ENCODE measurements at regions not wholly inside any gene's neighbourhood (a gene's known extent, or its start where the extent isn't known, plus 50 kb on each side); places are given as distances from the start of the nearest gene placed in this dataset.

GRCh38 chr11:92484570-92484969 is 260.0 kb downstream of the FAT3 start:
- Mint-ChIP-seq H3K27ac (no peak overlapping the region), H3K27me3 (no peaks in the 10 kb centered on the region), H3K9me3 (peaks cover 0 to 6% (median 0%) of the 10 kb centered on the region in 9 donors), H3K4me3 (no peak overlapping the region), H3K36me3 (no peaks in the 10 kb centered on the region), H3K4me1 (no peaks in the 10 kb centered on the region)
- ATAC-seq, result no peak
- POLR2A ChIA-PET, result no interaction called here
- DNase-seq, result no peak

- POLR2A ChIA-PET, result no interaction called here
- Mint-ChIP-seq H3K27me3 (no peaks in the 10 kb centered on the region), H3K4me1 (no peaks in the 10 kb centered on the region), H3K36me3 (no peaks in the 10 kb centered on the region), H3K27ac (no peak overlapping the region), H3K9me3 (no peaks in the 10 kb centered on the region), H3K4me3 (no peak overlapping the region)
- ATAC-seq (no peak), DNase-seq (no peak)
Measured at GRCh38 chr11:92489826-92490399, 265.3 kb downstream of the FAT3 start.

DNA sequence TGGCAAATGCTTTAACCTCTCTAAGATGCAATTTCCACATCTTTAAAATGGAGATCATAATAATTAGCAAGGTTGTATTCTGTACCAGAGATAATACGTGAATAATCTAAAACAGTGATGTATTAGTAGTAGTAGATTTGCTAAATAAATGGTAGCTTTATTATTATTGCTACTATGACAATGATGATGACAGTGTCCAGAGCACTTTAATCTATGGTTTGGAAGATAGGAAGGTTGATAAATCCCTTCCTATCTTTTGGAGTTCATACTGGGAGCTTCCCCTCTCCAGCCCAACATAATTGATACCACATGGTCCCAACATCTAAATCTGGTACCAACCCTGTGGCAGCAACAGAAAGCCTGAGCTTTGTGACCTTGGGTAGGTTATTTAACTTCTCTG is 267.8 kb downstream of the FAT3 start:
- no peak for DNase-seq
- Mint-ChIP-seq H3K4me3 (no peak overlapping the region), H3K27me3 (no peaks in the 10 kb centered on the region), H3K27ac (no peak overlapping the region), H3K36me3 (no peaks in the 10 kb centered on the region), H3K4me1 (no peaks in the 10 kb centered on the region), H3K9me3 (no peaks in the 10 kb centered on the region)
- POLR2A ChIA-PET, result no interaction called here
- ATAC-seq, result no peak

- POLR2A ChIA-PET, result no interaction called here
- H3K4me1 Mint-ChIP-seq, result no peaks in the 10 kb centered on the region
Measured at GRCh38 chr11:92495107-92495793, 270.6 kb downstream of the FAT3 start.

GRCh38 chr11:92500453-92500852 is 275.8 kb downstream of the FAT3 start:
- Mint-ChIP-seq H3K27me3 (peaks cover 0 to 5% (median 0%) of the 10 kb centered on the region in 5 donors), H3K36me3 (no peaks in the 10 kb centered on the region), H3K9me3 (peaks cover 0 to 4% (median 0%) of the 10 kb centered on the region in 9 donors), H3K4me1 (no peaks in the 10 kb centered on the region), H3K4me3 (no peak overlapping the region), H3K27ac (no peak overlapping the region)
- POLR2A ChIA-PET, result no interaction called here
- DNase-seq, result no peak
- ATAC-seq, result no peak

More at GRCh38 chr11:92495107-92495793, 270.6 kb downstream of the FAT3 start:
- no peaks in the 10 kb centered on the region for H3K36me3 Mint-ChIP-seq
- no peak for DNase-seq
- ATAC-seq, result no peak
- no peaks in the 10 kb centered on the region for H3K27me3 Mint-ChIP-seq
- H3K27ac Mint-ChIP-seq, result no peak overlapping the region
- H3K4me3 Mint-ChIP-seq, result no peak overlapping the region
- H3K9me3 Mint-ChIP-seq, result no peaks in the 10 kb centered on the region

DNA sequence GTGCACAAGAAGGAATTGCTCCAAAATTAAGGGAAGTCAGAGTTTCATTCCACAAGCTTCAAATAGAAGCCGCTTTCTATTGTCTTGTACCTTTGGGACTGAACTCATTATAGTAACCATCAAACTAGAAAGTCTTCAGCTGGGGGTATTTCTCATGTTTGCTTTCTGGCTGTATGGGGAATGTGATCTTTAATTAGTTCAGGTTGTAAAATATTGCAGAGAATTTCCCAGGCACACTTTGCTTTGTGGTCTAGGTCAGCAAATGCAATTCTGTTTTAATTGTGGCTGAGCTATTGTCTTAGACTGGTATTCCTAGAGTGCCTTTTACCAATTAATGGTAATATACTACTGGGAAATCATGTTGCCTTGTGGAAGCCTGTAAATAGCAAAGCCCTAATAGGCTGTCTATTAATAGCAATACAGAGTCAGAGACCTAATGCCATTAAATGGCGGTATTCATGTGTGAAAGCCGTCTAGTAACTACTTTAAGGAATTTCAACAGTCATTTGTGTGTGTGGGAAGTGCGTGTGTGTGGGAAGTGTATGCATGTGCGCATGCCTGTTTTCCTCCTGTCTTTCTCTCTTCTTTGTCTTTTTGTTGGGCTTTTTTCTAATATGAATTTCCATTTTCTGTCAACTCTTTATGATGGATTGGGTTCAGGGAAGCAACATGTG is 276.6 kb downstream of the FAT3 start:
- ATAC-seq, result no peak

GRCh38 chr11:92504004-92504403 is 279.4 kb downstream of the FAT3 start:
- POLR2A ChIA-PET, result no interaction called here
- DNase-seq, result no peak
- ATAC-seq, result no peak
- Mint-ChIP-seq H3K4me1 (no peaks in the 10 kb centered on the region), H3K36me3 (no peaks in the 10 kb centered on the region), H3K9me3 (peaks cover 0 to 10% (median 0%) of the 10 kb centered on the region in 9 donors), H3K27ac (no peak overlapping the region), H3K4me3 (no peak overlapping the region), H3K27me3 (peaks cover 0 to 8% (median 0%) of the 10 kb centered on the region in 5 donors)

More for the DNA sequence above, 276.6 kb downstream of the FAT3 start:
- no peak overlapping the region for H3K4me3 Mint-ChIP-seq
- no peak for DNase-seq
- POLR2A ChIA-PET, result no interaction called here
- H3K4me1 Mint-ChIP-seq, result no peaks in the 10 kb centered on the region
- peaks cover 0 to 5% (median 0%) of the 10 kb centered on the region in 5 donors for H3K27me3 Mint-ChIP-seq
- H3K36me3 Mint-ChIP-seq, result no peaks in the 10 kb centered on the region
- no peak overlapping the region for H3K27ac Mint-ChIP-seq
- H3K9me3 Mint-ChIP-seq, result peaks cover 0 to 10% (median 0%) of the 10 kb centered on the region in 9 donors

- no peak overlapping the region for H3K4me3 Mint-ChIP-seq
- no peaks in the 10 kb centered on the region for H3K36me3 Mint-ChIP-seq
- POLR2A ChIA-PET, result no interaction called here
- ATAC-seq (no peak), DNase-seq (no peak)
- H3K9me3 Mint-ChIP-seq, result peaks cover 0 to 10% (median 0%) of the 10 kb centered on the region in 9 donors
- H3K4me1 Mint-ChIP-seq, result no peaks in the 10 kb centered on the region
- peaks cover 0 to 8% (median 0%) of the 10 kb centered on the region in 5 donors for H3K27me3 Mint-ChIP-seq
- H3K27ac Mint-ChIP-seq, result no peak overlapping the region
Measured at GRCh38 chr11:92504534-92504933, 279.9 kb downstream of the FAT3 start.

- Mint-ChIP-seq H3K9me3 (peaks cover 0 to 10% (median 0%) of the 10 kb centered on the region in 9 donors), H3K4me1 (no peaks in the 10 kb centered on the region), H3K36me3 (no peaks in the 10 kb centered on the region), H3K4me3 (no peak overlapping the region), H3K27ac (no peak overlapping the region), H3K27me3 (peaks cover 0 to 8% (median 0%) of the 10 kb centered on the region in 5 donors)
- no peak for ATAC-seq
- POLR2A ChIA-PET, result no interaction called here
- DNase-seq, result no peak
Measured at GRCh38 chr11:92505689-92506088, 281.1 kb downstream of the FAT3 start.

DNA sequence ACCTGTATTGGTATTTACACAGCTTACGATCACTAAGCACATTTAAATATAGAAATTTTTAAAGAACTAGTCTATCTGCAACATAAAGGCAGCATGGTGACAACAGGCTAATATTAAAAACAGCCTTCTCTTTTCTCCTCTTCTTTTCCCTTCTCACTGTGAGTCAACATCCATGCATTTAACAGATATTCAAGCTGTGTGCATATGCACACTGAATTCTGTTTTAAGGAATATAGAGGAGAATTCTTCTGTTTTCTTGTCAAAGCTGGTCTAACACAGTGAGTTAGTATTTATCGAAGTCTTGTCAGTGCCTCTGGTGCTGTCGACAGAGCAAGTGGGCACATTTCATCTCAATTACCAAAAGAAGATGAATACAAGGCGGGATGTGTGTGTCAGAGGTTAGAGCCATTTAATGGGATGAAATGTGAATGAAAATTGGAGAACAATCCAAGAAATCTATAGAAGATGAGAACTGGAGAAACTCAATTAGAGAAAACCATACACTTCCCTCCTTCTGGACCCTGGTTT is 282.3 kb downstream of the FAT3 start:
- H3K27ac Mint-ChIP-seq, result no peak overlapping the region
- no peak for ATAC-seq
- H3K36me3 Mint-ChIP-seq, result no peaks in the 10 kb centered on the region
- POLR2A ChIA-PET, result no interaction called here
- no peak overlapping the region for H3K4me3 Mint-ChIP-seq
- no peak for DNase-seq
- H3K27me3 Mint-ChIP-seq, result peaks cover 0 to 8% (median 0%) of the 10 kb centered on the region in 5 donors
- no peaks in the 10 kb centered on the region for H3K4me1 Mint-ChIP-seq
- peaks cover 0 to 10% (median 0%) of the 10 kb centered on the region in 9 donors for H3K9me3 Mint-ChIP-seq

DNA sequence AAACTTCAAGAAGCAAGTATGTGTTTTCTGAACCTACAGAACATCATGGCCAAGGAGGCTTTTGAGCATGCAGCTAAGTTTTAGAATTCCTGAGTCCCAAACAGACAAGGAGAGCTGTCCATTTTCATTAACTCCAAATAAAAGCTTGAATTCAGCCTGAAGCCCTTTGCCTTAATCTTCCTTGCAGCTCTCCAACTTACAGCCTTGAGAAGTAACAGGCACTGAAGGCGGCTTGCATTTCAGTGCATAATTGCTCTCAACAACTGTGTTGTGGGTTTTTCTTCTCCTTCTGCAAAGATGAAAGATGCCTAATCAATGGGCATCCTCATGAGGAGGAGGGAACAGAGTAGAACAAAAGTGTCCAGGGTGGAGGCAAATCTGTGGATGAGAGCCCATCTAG is 286.0 kb downstream of the FAT3 start:
- POLR2A ChIA-PET, result no interaction called here
- DNase-seq (no peak), ATAC-seq (no peak)
- Mint-ChIP-seq H3K9me3 (peaks cover 0 to 4% (median 0%) of the 10 kb centered on the region in 9 donors), H3K27ac (no peak overlapping the region), H3K36me3 (no peaks in the 10 kb centered on the region), H3K4me3 (no peak overlapping the region), H3K27me3 (peaks cover 0 to 3% (median 0%) of the 10 kb centered on the region in 5 donors), H3K4me1 (no peaks in the 10 kb centered on the region)

GRCh38 chr11:92511522-92512203 is 287.0 kb downstream of the FAT3 start:
- ATAC-seq, result no peak

DNA sequence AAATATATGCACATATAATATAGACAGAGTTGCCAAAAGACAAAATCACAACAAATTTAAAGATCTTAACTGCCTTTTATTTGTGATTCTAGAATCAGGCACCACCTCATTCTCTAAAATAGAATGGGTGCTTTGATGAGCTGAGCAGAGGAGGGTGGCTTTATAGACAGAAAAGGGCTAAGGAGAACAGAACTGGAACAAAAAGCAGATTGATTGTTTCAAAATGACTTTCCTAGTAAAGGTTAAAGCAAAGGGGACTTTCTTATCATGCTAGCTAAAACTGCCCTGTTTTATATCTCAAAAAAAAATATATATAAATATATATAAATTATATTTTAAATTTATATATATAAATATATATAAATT is 287.6 kb downstream of the FAT3 start:
- H3K27ac Mint-ChIP-seq, result no peak overlapping the region
- no peak for DNase-seq
- H3K4me3 Mint-ChIP-seq, result no peak overlapping the region
- peaks cover 0 to 2% (median 0%) of the 10 kb centered on the region in 5 donors for H3K27me3 Mint-ChIP-seq
- H3K4me1 Mint-ChIP-seq, result no peaks in the 10 kb centered on the region
- peaks cover 0 to 12% (median 4%) of the 10 kb centered on the region in 9 donors for H3K9me3 Mint-ChIP-seq
- no peaks in the 10 kb centered on the region for H3K36me3 Mint-ChIP-seq
- POLR2A ChIA-PET, result no interaction called here
- no peak for ATAC-seq

More at GRCh38 chr11:92511522-92512203, 287.0 kb downstream of the FAT3 start:
- no peaks in the 10 kb centered on the region for H3K36me3 Mint-ChIP-seq
- peaks cover 0 to 3% (median 0%) of the 10 kb centered on the region in 5 donors for H3K27me3 Mint-ChIP-seq
- no peaks in the 10 kb centered on the region for H3K4me1 Mint-ChIP-seq
- no peak for DNase-seq
- H3K27ac Mint-ChIP-seq, result peak overlapping the region in 1 of 10 donors; percentile 46
- no peak overlapping the region for H3K4me3 Mint-ChIP-seq
- H3K9me3 Mint-ChIP-seq, result peaks cover 0 to 7% (median 2%) of the 10 kb centered on the region in 9 donors
- POLR2A ChIA-PET, result no interaction called here
